Right ventricle myocardium inferior (tissue), 1 donor: ENCODE measurements at regions not wholly inside any gene's neighbourhood (a gene's known extent, or its start where the extent isn't known, plus 50 kb on each side); places are given as distances from the start of the nearest gene placed in this dataset.
"Not testable (repeated sequence)": the region's sequence is repeated elsewhere in the genome, so short reads cannot be mapped to it uniquely, and the experiment has no call there.

Experiments
- ATAC-seq: fragments of 200-7000 bp; cut with Tn5 transposase; one replicate; pipeline ENCODE4 v1.9.1; 2020; ENCODE audit warnings: mild to moderate bottlenecking, moderate library complexity
- DNase-seq: peaks from one replicate; pipeline ENCODE4 v3.0.0; 2021; ENCODE audit errors: missing footprints
- intact Hi-C: fragments of 100-400 bp; cut with DNase I; formaldehyde crosslinking; loops from one replicate; pipeline ENCODE4 v1.11.0; 2022
- donor health status: DM: no; HTN: yes; CAD: no; lungs with severe emphysema.

GRCh38 chr2:63735263-63735662 lies 106.4 kb upstream of the UGP2 start:
- ATAC-seq (no peak), DNase-seq (no peak)
- intact Hi-C loops = no loop called here

- DNase-seq = no peak
- intact Hi-C loops = no loop called here
These were observed 105.8 kb upstream of the UGP2 start for GRCh38 chr2:63735931-63736330.

GRCh38 chr2:63736354-63736753 lies 105.3 kb upstream of the UGP2 start:
- ATAC-seq (no peak), DNase-seq (no peak)
- intact Hi-C loops = no loop called here

More at GRCh38 chr2:63735931-63736330, 105.8 kb upstream of the UGP2 start:
- no peak for ATAC-seq

GRCh38 chr2:63737081-63737751 lies 104.5 kb upstream of the UGP2 start:
- intact Hi-C loops = no loop called here
- no peak for DNase-seq

GRCh38 chr2:63738019-63738418 lies 103.7 kb upstream of the UGP2 start:
- no peak for ATAC-seq

More at GRCh38 chr2:63737081-63737751, 104.5 kb upstream of the UGP2 start:
- ATAC-seq = peak; percentile 8

GRCh38 chr2:63739180-63739579 lies 102.5 kb upstream of the UGP2 start:
- intact Hi-C loops, ATAC-seq, DNase-seq: not testable (repeated sequence)

More at GRCh38 chr2:63738019-63738418, 103.7 kb upstream of the UGP2 start:
- DNase-seq = no peak
- intact Hi-C loops = no loop called here

GRCh38 chr2:63740020-63740419 lies 101.7 kb upstream of the UGP2 start:
- DNase-seq = no peak
- intact Hi-C loops = no loop called here
- ATAC-seq = no peak

GRCh38 chr2:63740943-63741342 lies 100.8 kb upstream of the UGP2 start:
- no peak for DNase-seq
- ATAC-seq = no peak
- intact Hi-C loops = no loop called here

GRCh38 chr2:63741884-63742579 lies 99.7 kb upstream of the UGP2 start:
- intact Hi-C loops = no loop called here
- no peak for ATAC-seq
- DNase-seq = no peak

GRCh38 chr2:63742580-63742976 lies 99.1 kb upstream of the UGP2 start:
- intact Hi-C loops = no loop called here
- no peak for ATAC-seq
- DNase-seq = no peak

- DNase-seq (no peak), ATAC-seq (no peak)
- intact Hi-C loops = no loop called here
These were observed 98.3 kb upstream of the UGP2 start for GRCh38 chr2:63743170-63743981.

- intact Hi-C loops = no loop called here
- DNase-seq (no peak), ATAC-seq (no peak)
These were observed 97.4 kb upstream of the UGP2 start for GRCh38 chr2:63743982-63744966.

- DNase-seq, intact Hi-C loops, ATAC-seq: not testable (repeated sequence)
These were observed 95.1 kb upstream of the UGP2 start for GRCh38 chr2:63746548-63746947.

- intact Hi-C loops = no loop called here
- no peak for ATAC-seq
- no peak for DNase-seq
These were observed 89.8 kb upstream of the UGP2 start for GRCh38 chr2:63751901-63752300.

GRCh38 chr2:63755216-63755615 lies 86.5 kb upstream of the UGP2 start:
- intact Hi-C loops = no loop called here
- ATAC-seq (no peak), DNase-seq (no peak)

GRCh38 chr2:63755965-63756364 lies 85.7 kb upstream of the UGP2 start:
- DNase-seq = no peak
- intact Hi-C loops = no loop called here
- no peak for ATAC-seq

- DNase-seq (no peak), ATAC-seq (no peak)
- intact Hi-C loops = no loop called here
These were observed 78.2 kb upstream of the UGP2 start for GRCh38 chr2:63763391-63763941.

GRCh38 chr2:63764630-63765029 lies 77.1 kb upstream of the UGP2 start:
- intact Hi-C loops = no loop called here
- ATAC-seq = no peak

More at GRCh38 chr2:63764630-63765029, 77.1 kb upstream of the UGP2 start:
- DNase-seq = no peak
